RWPE2 (cell line): ENCODE measurements at regions not wholly inside any gene's neighbourhood (a gene's known extent, or its start where the extent isn't known, plus 50 kb on each side); places are given as distances from the start of the nearest gene placed in this dataset.
A peak's percentile ranks its signal among the peaks of the same experiment; 100 is the strongest.

Experiments
- ATAC-seq: fragments of 200-7000 bp; cut with Tn5 transposase; 3 replicates; pipeline ENCODE4 v1.9.1; 2021; ENCODE audit warnings: low read depth
- DNase-seq: peaks from one replicate; pipeline ENCODE4 v3.0.0-alpha.2; 2020; ENCODE audit warnings: low spot score
- H3K27ac ChIP-seq: fragments of 450-650 bp; 2 replicates; pipeline ENCODE4 v1.5.1; 2017; ENCODE audit warnings: mild to moderate bottlenecking; ENCODE audit not compliant: poor library complexity, severe bottlenecking
- H3K27me3 ChIP-seq: fragments of 250-450 bp; sonication (Bioruptor Pico); 2 replicates; pipeline ENCODE4 v1.5.1; 2021; ENCODE audit warnings: mild to moderate bottlenecking, moderate library complexity; ENCODE audit not compliant: insufficient read depth, poor library complexity, severe bottlenecking
- H3K36me3 ChIP-seq: fragments of 250-450 bp; sonication (Bioruptor Pico); 2 replicates; pipeline ENCODE4 v1.5.1; 2020; ENCODE audit warnings: low read depth, mild to moderate bottlenecking, moderate library complexity
- H3K4me1 ChIP-seq: fragments of 250-450 bp; sonication (Bioruptor Pico); 2 replicates; pipeline ENCODE4 v1.5.1; 2021; ENCODE audit warnings: mild to moderate bottlenecking, moderate library complexity; ENCODE audit not compliant: insufficient read depth, poor library complexity, severe bottlenecking
- H3K4me3 ChIP-seq: fragments of 250-450 bp; sonication (Bioruptor Pico); 2 replicates; pipeline ENCODE4 v1.5.1; 2021; ENCODE audit warnings: mild to moderate bottlenecking, moderate library complexity; ENCODE audit not compliant: severe bottlenecking
- H3K9me3 ChIP-seq: fragments of 250-450 bp; sonication (Bioruptor Pico); 2 replicates; pipeline ENCODE4 v1.5.1; 2021; ENCODE audit warnings: mild to moderate bottlenecking, moderate library complexity; ENCODE audit not compliant: severe bottlenecking
- TF ChIP-seq, protein P1 (sequence below): fragments of 450-650 bp; IDR thresholded peaks from one replicate; pipeline ENCODE4 v1.5.1; 2017; ENCODE audit warnings: mild to moderate bottlenecking, moderate library complexity; ENCODE audit not compliant: poor library complexity, severe bottlenecking

DNA sequence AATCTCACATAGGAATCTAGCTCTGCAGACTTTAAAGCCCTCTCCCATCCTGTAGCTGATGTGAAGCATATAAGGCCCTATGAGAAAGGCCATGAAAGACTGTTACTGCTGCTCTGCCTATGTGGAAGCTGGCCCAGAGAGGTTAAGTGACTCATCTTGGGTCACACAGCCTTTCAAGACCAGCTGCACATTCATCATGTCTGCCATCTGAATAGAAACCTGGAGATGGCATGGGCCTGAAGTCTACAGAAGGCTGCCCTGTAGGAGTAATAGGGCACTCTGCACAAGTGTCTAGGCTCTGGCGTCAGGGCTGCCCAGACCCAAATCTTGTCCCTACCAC, 59.4 kb upstream of the COL13A1 start:
- DNase-seq (no peak), ATAC-seq (no peak)
- TF ChIP-seq, protein P1, sequence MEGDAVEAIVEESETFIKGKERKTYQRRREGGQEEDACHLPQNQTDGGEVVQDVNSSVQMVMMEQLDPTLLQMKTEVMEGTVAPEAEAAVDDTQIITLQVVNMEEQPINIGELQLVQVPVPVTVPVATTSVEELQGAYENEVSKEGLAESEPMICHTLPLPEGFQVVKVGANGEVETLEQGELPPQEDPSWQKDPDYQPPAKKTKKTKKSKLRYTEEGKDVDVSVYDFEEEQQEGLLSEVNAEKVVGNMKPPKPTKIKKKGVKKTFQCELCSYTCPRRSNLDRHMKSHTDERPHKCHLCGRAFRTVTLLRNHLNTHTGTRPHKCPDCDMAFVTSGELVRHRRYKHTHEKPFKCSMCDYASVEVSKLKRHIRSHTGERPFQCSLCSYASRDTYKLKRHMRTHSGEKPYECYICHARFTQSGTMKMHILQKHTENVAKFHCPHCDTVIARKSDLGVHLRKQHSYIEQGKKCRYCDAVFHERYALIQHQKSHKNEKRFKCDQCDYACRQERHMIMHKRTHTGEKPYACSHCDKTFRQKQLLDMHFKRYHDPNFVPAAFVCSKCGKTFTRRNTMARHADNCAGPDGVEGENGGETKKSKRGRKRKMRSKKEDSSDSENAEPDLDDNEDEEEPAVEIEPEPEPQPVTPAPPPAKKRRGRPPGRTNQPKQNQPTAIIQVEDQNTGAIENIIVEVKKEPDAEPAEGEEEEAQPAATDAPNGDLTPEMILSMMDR, result no peak
- no peak overlapping the region for H3K4me3 ChIP-seq
- H3K27me3 ChIP-seq, result no peaks in the 10 kb centered on the region
- H3K9me3 ChIP-seq, result no peaks in the 10 kb centered on the region
- H3K36me3 ChIP-seq, result no peaks in the 10 kb centered on the region
- no peaks in the 10 kb centered on the region for H3K4me1 ChIP-seq
- H3K27ac ChIP-seq, result no peak overlapping the region

GRCh38 chr10:69742928-69743602, 58.6 kb upstream of the COL13A1 start:
- no peaks in the 10 kb centered on the region for H3K9me3 ChIP-seq
- no peak overlapping the region for H3K27ac ChIP-seq
- TF ChIP-seq, protein P1, result peak; percentile 14
- H3K4me1 ChIP-seq, result no peaks in the 10 kb centered on the region
- DNase-seq (no peak), ATAC-seq (no peak)
- no peaks in the 10 kb centered on the region for H3K27me3 ChIP-seq
- H3K36me3 ChIP-seq, result no peaks in the 10 kb centered on the region
- no peak overlapping the region for H3K4me3 ChIP-seq

DNA sequence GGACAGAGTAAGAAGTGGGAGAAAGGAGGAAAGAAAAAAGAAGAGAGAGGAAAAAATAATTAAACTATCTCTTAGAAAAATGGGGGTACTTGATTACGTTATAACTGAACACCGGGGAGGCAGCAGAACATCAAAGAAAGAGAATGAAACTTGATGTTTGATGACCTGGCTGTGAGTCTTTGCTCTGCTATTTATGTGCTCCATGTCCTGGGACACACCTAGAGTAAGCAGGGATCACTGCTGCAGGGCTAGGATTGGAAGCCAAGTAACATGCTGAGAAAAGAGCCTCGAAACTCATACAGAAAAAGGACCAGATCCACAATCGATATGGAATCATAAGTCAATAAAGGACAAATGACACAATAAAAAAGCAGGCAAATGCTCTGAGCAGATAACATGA, 56.7 kb upstream of the COL13A1 start:
- Histone ChIP-seq H3K4me3 (no peak overlapping the region), H3K27ac (no peak overlapping the region), H3K27me3 (no peaks in the 10 kb centered on the region), H3K4me1 (no peaks in the 10 kb centered on the region), H3K36me3 (no peaks in the 10 kb centered on the region), H3K9me3 (no peaks in the 10 kb centered on the region)
- DNase-seq (no peak), ATAC-seq (peak; percentile 54; the same call in 2 of the 3 replicates)
- TF ChIP-seq, protein P1, result no peak

GRCh38 chr10:69745698-69746097, 56.0 kb upstream of the COL13A1 start:
- TF ChIP-seq, protein P1, result no peak
- Histone ChIP-seq H3K27me3 (no peaks in the 10 kb centered on the region), H3K4me1 (no peaks in the 10 kb centered on the region), H3K9me3 (no peaks in the 10 kb centered on the region), H3K27ac (no peak overlapping the region), H3K4me3 (no peak overlapping the region), H3K36me3 (no peaks in the 10 kb centered on the region)
- DNase-seq (no peak), ATAC-seq (no peak)

DNA sequence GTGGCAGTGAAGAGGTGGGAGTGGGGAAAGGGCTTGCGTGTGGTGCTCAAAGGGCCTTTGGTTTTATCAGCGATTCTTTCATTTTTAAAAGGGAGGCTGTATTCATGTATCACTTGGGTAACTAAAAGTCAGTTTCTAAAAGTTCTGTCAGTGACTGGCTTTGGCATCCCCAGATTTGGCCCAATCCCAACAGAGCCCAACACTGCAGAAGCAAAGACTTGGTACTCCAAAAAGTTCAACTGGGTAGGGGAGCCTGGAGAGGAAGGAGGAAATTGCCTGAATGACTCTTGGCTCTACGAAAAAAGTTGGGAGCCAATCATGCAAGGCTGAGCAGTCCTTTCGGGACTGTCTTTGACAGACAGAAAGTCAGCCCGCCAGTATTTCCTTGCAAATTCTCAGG, 54.5 kb upstream of the COL13A1 start:
- TF ChIP-seq, protein P1, result no peak
- no peaks in the 10 kb centered on the region for H3K4me1 ChIP-seq
- ATAC-seq, result no peak
- no peaks in the 10 kb centered on the region for H3K9me3 ChIP-seq
- no peak overlapping the region for H3K4me3 ChIP-seq
- no peak for DNase-seq
- H3K27ac ChIP-seq, result no peak overlapping the region
- H3K27me3 ChIP-seq, result no peaks in the 10 kb centered on the region
- no peaks in the 10 kb centered on the region for H3K36me3 ChIP-seq
